Spleen (tissue), 7 donors: ENCODE measurements at regions not wholly inside any gene's neighbourhood (a gene's known extent, or its start where the extent isn't known, plus 50 kb on each side); places are given as distances from the start of the nearest gene placed in this dataset.

Experiments used
- POLR2A ChIP-seq, 3 donors: fragments of 450-650 bp; IDR thresholded peaks; one replicate each; pipeline ENCODE4 v1.5.1; 2017; ENCODE audit warnings: antibody characterized with exemption in 3 of 3, mild to moderate bottlenecking in 1 of 3
- TF ChIP-seq, protein P1 (sequence below), 11 experiments: fragments of 200-600 bp in 7 of 11; fragments of 450-650 bp in 4 of 11; sonication (generic) in 4 of 11; IDR thresholded peaks in 8 of 11; conservative IDR thresholded peaks in 3 of 11; 1 replicate in 7 of 11; 2 replicates in 4 of 11; pipeline versions ENCODE4 v1.4.0 to v1.8.0; 2016 to 2021; ENCODE audit warnings: antibody characterized with exemption in 11 of 11, inconsistent platforms in 4 of 11, mild to moderate bottlenecking in 1 of 11
- donor health status: DM: no; HTN: no; CAD: no; lungs with moderate emphysema.
- donor health status: DM: no; HTN: no; CAD: no.
- donor health status: DM: no; HTN: no; CAD: no.

DNA sequence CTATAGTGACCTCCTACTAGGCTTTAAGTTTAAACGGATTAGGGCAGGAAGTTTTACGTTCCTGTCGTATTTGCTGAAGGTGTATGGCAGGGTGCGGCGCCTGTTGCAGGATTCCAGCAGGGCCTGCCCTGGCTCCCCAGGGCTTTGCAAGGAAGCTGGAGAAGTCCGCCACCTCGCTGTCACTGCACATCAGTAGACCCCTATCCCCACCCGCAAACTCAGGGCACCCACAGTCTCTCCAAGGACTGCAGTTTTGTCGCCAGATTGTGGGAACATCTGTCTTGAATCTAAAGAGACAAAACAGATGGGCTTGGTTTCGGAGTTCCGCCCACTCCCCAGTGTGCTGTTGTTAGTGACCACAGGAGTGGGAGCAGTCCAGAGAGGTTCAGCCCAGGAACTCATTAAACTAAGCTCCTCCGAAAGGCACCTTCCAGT lies 110.8 kb downstream of the CDC7 start:
- TF ChIP-seq, protein P1, sequence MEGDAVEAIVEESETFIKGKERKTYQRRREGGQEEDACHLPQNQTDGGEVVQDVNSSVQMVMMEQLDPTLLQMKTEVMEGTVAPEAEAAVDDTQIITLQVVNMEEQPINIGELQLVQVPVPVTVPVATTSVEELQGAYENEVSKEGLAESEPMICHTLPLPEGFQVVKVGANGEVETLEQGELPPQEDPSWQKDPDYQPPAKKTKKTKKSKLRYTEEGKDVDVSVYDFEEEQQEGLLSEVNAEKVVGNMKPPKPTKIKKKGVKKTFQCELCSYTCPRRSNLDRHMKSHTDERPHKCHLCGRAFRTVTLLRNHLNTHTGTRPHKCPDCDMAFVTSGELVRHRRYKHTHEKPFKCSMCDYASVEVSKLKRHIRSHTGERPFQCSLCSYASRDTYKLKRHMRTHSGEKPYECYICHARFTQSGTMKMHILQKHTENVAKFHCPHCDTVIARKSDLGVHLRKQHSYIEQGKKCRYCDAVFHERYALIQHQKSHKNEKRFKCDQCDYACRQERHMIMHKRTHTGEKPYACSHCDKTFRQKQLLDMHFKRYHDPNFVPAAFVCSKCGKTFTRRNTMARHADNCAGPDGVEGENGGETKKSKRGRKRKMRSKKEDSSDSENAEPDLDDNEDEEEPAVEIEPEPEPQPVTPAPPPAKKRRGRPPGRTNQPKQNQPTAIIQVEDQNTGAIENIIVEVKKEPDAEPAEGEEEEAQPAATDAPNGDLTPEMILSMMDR (IDR thresholded peaks at IDR 0.05 in 8 of 11, conservative IDR thresholded peaks at IDR 0.05 in 3 of 11), result no peak
- TF ChIP-seq POLR2A (IDR thresholded peaks at IDR 0.05), result no peak
